SK-N-SH (cell line): ENCODE measurements at regions not wholly inside any gene's neighbourhood (a gene's known extent, or its start where the extent isn't known, plus 50 kb on each side); places are given as distances from the start of the nearest gene placed in this dataset.

ENCODE experiments used
- CTCF ChIP-seq: fragments of 200-600 bp; sonication (generic); IDR thresholded peaks from 2 replicates; pipeline ENCODE4 v1.6.1; 2017; ENCODE audit warnings: antibody characterized with exemption, mild to moderate bottlenecking, moderate library complexity
- IRF3 ChIP-seq: fragments of 150-350 bp; IDR thresholded peaks from 2 replicates; pipeline ENCODE4 v1.6.1; 2016; ENCODE audit warnings: mild to moderate bottlenecking, low read depth, low read length
- POLR2AphosphoS5 ChIP-seq: IDR thresholded peaks from 2 replicates; pipeline ENCODE4 v1.6.1; 2012; ENCODE audit warnings: low read depth, low read length
- RCOR1 ChIP-seq: fragments of 150-350 bp; IDR thresholded peaks from 2 replicates; pipeline ENCODE4 v1.6.1; 2017; ENCODE audit warnings: antibody characterized with exemption, low read length
- RFX5 ChIP-seq: IDR thresholded peaks from 2 replicates; pipeline ENCODE4 v1.6.1; 2012; ENCODE audit warnings: mild to moderate bottlenecking, improper control_type of control experiment, low read length
- TEAD4 ChIP-seq: IDR thresholded peaks from 2 replicates; pipeline ENCODE4 v1.4.0; 2012; ENCODE audit warnings: mild to moderate bottlenecking, borderline replicate concordance; ENCODE audit not compliant: insufficient read depth
- USF2 ChIP-seq: fragments of 150-350 bp; IDR thresholded peaks from 2 replicates; pipeline ENCODE4 v1.6.1; 2017; ENCODE audit warnings: antibody characterized with exemption, low read length, low read depth, borderline replicate concordance
- YY1 ChIP-seq: IDR thresholded peaks from 2 replicates; pipeline ENCODE4 v1.4.0; 2012; ENCODE audit warnings: low read depth, mild to moderate bottlenecking

- TF ChIP-seq CTCF (no peak), YY1 (no peak), RCOR1 (no peak), RFX5 (no peak), TEAD4 (no peak), POLR2AphosphoS5 (no peak), USF2 (no peak), IRF3 (no peak)
These were observed 582.5 kb downstream of the EFNB2 start for GRCh38 chr13:105952973-105953290.
